ENCODE measurements at regions not wholly inside any gene's neighbourhood (a gene's known extent, or its start where the extent isn't known, plus 50 kb on each side); places are given as distances from the start of the nearest gene placed in this dataset.
"Not testable (repeated sequence)": the region's sequence is repeated elsewhere in the genome, so short reads cannot be mapped to it uniquely, and the experiment has no call there.

- Mint-ChIP-seq H3K4me1 (ENCODE audit: unreplicated experiment) (no peaks in the 10 kb centered on the region), H3K36me3 (ENCODE audit: unreplicated experiment) (no peaks in the 10 kb centered on the region), H3K27me3 (ENCODE audit: unreplicated experiment) (peaks cover 17% of the 10 kb centered on the region), H3K9me3 (ENCODE audit: unreplicated experiment) (no peaks in the 10 kb centered on the region), H3K4me3 (ENCODE audit: unreplicated experiment) (no peak overlapping the region), H3K27ac (ENCODE audit: unreplicated experiment) (no peak overlapping the region)
- no peak for DNase-seq (ENCODE audit: extremely low spot score, unreplicated experiment)
- no peak for TF ChIP-seq CTCF (IDR thresholded peaks at IDR 0.05)
Observed at GRCh38 chr3:193060748-193061546, 143.3 kb upstream of the MB21D2 start.

GRCh38 chr3:193068365-193068764 lies 150.7 kb upstream of the MB21D2 start:
- no peak overlapping the region for H3K4me3 Mint-ChIP-seq (ENCODE audit: unreplicated experiment)
- no peaks in the 10 kb centered on the region for H3K4me1 Mint-ChIP-seq (ENCODE audit: unreplicated experiment)
- no peak for DNase-seq (ENCODE audit: extremely low spot score, unreplicated experiment)

GRCh38 chr3:193069732-193070131 lies 152.1 kb upstream of the MB21D2 start:
- H3K4me3 Mint-ChIP-seq (ENCODE audit: unreplicated experiment); H3K36me3 Mint-ChIP-seq (ENCODE audit: unreplicated experiment); H3K27ac Mint-ChIP-seq (ENCODE audit: unreplicated experiment); H3K4me1 Mint-ChIP-seq (ENCODE audit: unreplicated experiment); DNase-seq (ENCODE audit: extremely low spot score, unreplicated experiment); H3K9me3 Mint-ChIP-seq (ENCODE audit: unreplicated experiment): not testable (repeated sequence)
- peaks cover 23% of the 10 kb centered on the region for H3K27me3 Mint-ChIP-seq (ENCODE audit: unreplicated experiment)

More at GRCh38 chr3:193068365-193068764, 150.7 kb upstream of the MB21D2 start:
- H3K36me3 Mint-ChIP-seq (ENCODE audit: unreplicated experiment): no peaks in the 10 kb centered on the region
- TF ChIP-seq CTCF (IDR thresholded peaks at IDR 0.05): no peak
- H3K9me3 Mint-ChIP-seq (ENCODE audit: unreplicated experiment): no peaks in the 10 kb centered on the region
- H3K27me3 Mint-ChIP-seq (ENCODE audit: unreplicated experiment): peaks cover 23% of the 10 kb centered on the region
- no peak overlapping the region for H3K27ac Mint-ChIP-seq (ENCODE audit: unreplicated experiment)

GRCh38 chr3:193078996-193079753 lies 161.5 kb upstream of the MB21D2 start:
- Mint-ChIP-seq H3K36me3 (ENCODE audit: unreplicated experiment) (no peaks in the 10 kb centered on the region), H3K4me3 (ENCODE audit: unreplicated experiment) (no peak overlapping the region), H3K9me3 (ENCODE audit: unreplicated experiment) (peaks cover 14% of the 10 kb centered on the region), H3K4me1 (ENCODE audit: unreplicated experiment) (no peaks in the 10 kb centered on the region), H3K27ac (ENCODE audit: unreplicated experiment) (no peak overlapping the region), H3K27me3 (ENCODE audit: unreplicated experiment) (peaks cover 18% of the 10 kb centered on the region)
- no peak for DNase-seq (ENCODE audit: extremely low spot score, unreplicated experiment)
- no peak for TF ChIP-seq CTCF (IDR thresholded peaks at IDR 0.05)

- peaks cover 14% of the 10 kb centered on the region for H3K9me3 Mint-ChIP-seq (ENCODE audit: unreplicated experiment)
- H3K36me3 Mint-ChIP-seq (ENCODE audit: unreplicated experiment): no peaks in the 10 kb centered on the region
- no peak for TF ChIP-seq CTCF (IDR thresholded peaks at IDR 0.05)
- H3K4me3 Mint-ChIP-seq (ENCODE audit: unreplicated experiment): no peak overlapping the region
- no peak for DNase-seq (ENCODE audit: extremely low spot score, unreplicated experiment)
- no peaks in the 10 kb centered on the region for H3K4me1 Mint-ChIP-seq (ENCODE audit: unreplicated experiment)
- no peak overlapping the region for H3K27ac Mint-ChIP-seq (ENCODE audit: unreplicated experiment)
- peaks cover 11% of the 10 kb centered on the region for H3K27me3 Mint-ChIP-seq (ENCODE audit: unreplicated experiment)
Observed at GRCh38 chr3:193080821-193081365, 160.1 kb upstream of the PLAAT1 start.

All from osteocyte (in vitro differentiated cells).